NCI-H2171 treated with DMSO at 0.1 percent for 48 hours (cell line): ENCODE measurements at regions not wholly inside any gene's neighbourhood (a gene's known extent, or its start where the extent isn't known, plus 50 kb on each side); places are given as distances from the start of the nearest gene placed in this dataset.
"Not testable (repeated sequence)": the region's sequence is repeated elsewhere in the genome, so short reads cannot be mapped to it uniquely, and the experiment has no call there.

Source experiments
- DNase-seq: peaks from one replicate; lab custom pipeline; 2025; lab: John Stamatoyannopoulos, UW

DNA sequence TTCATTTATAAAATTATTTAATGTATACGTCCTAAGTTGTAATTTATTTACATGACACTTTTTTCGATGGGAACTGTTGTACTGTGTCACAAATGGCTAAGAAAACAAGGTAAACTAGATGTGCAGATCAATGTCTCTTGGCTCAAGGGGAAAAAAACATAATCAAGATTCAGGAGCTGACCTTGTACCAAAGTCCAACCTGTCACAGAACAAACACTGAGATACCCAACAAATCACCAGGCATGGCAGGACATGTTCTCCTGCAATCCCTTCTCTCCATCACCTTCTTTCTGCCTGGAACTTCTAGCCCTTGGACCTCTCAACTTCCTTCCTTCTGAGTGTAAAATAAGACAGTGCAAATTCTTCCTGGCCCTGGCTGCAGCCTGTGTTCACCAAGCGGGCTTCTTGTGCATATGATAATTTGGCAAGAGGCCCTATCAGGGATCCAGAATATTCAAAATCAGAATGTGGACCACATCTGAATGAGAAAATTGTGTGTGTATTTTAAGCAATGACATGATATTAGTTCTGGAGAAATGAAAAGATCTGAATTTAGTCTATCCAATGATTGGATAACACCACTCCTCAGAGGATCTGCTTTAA, 445.9 kb downstream of the ZNF536 start:
- DNase-seq = no peak

DNA sequence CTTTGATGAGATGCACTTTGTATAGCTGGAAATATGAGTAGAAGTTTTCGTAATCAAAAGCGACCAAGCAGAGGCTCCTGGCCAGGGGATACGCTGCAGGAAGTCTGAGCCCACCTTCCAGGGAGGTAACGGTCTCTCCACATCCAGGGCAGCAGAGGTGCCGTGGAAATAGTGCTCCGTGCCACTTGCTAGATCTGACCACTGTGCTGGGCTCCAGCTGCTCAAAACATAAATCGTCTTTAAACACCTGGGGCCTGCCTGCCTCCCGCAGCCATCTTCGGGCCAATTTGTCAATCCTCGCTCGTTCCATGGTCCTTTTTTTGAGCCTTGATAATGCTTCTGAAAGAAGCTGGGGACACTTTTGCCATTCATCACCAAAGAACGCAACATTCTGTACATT, 445.0 kb downstream of the ZNF536 start:
- DNase-seq = no peak

- no peak for DNase-seq
These were observed 443.9 kb downstream of the ZNF536 start for GRCh38 chr19:30815889-30816580.

DNA sequence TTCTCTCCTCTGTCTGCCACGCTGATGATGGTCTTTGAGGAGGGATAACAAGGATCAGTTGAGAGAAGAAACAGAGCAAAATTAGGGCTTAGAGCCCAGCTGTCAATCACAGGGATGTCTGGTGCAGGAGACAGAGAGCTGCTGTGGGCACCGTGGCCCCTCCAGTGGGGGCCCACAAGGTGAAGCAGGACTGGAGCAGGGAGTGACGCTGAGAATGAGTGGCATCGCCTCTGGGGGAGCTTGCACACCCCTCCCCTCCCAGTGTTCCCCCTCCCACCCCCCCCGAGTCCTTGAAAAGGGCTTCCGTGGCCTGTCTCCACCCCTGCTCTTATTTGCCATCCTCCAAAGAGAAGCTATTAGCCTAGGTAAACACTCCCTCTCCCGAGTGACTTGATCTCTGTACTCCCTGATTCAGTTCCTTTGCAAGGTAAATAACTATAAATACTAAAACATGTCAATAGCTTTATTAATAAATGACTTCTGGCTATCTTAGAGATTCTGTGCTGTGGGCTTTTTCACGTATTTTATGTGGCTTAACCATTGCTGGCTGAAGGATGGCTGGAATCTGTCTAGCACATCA, 440.0 kb downstream of the ZNF536 start:
- no peak for DNase-seq

DNA sequence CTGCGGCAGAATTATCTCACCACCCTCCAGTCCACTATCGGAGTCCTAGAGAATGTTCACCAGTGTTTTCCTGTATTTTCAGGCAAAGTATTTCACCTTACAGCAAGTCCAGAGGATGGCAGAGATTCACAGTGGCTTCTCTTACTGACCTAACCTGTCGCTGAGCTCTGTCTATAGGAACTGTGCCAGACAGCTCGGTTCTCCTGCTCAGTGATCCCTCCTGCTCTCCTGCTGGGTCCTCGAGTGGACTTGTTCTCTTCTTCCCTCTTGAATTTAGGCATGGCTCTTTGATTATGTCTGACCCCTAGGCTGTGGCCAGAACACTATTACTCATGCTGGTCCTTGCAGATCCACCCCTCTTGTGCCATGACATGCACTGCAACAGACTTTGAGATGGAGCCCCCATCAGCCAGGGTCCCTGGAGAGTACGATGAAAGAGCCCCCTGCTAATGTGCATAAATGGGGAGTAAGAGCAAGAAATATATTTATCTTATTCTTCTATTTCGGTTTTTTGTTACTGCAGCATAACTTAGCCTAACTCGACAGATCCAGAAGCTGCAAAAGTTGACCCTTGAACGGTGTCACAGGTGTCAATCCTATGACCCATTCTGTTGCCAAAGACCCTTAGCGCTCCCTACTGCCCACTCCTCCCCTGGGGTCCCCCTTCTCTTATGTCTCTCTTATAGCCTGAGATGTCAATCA, 439.4 kb downstream of the ZNF536 start:
- no peak for DNase-seq

- DNase-seq = no peak
These were observed 438.5 kb downstream of the ZNF536 start for GRCh38 chr19:30810726-30811125.

- no peak for DNase-seq
These were observed 435.1 kb downstream of the ZNF536 start for GRCh38 chr19:30807278-30807677.

GRCh38 chr19:30806311-30806710, 434.1 kb downstream of the ZNF536 start:
- DNase-seq = no peak

DNA sequence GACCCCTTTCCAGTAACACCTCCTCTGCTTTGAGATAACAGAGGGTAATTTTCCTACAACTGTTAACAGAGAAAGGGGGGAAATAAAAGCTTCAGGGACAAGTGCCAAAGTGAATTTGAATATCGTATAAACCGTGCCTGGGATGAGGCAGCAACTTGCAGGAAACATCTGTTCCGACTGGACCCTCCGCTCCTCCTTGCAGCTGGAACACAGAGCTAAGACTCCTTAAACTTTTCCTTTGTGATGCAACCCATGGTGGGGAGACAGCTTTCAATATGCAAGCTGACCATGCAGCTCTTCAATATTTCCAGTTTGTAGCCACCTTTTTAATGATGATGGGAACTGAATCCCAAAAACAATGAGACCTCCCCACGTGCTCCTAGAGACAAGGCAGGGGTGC, 432.6 kb downstream of the ZNF536 start:
- peak; percentile 1 for DNase-seq

GRCh38 chr19:30804333-30804732, 432.1 kb downstream of the ZNF536 start:
- not testable (repeated sequence) for DNase-seq

GRCh38 chr19:30802424-30803013, 430.3 kb downstream of the ZNF536 start:
- DNase-seq = no peak

DNA sequence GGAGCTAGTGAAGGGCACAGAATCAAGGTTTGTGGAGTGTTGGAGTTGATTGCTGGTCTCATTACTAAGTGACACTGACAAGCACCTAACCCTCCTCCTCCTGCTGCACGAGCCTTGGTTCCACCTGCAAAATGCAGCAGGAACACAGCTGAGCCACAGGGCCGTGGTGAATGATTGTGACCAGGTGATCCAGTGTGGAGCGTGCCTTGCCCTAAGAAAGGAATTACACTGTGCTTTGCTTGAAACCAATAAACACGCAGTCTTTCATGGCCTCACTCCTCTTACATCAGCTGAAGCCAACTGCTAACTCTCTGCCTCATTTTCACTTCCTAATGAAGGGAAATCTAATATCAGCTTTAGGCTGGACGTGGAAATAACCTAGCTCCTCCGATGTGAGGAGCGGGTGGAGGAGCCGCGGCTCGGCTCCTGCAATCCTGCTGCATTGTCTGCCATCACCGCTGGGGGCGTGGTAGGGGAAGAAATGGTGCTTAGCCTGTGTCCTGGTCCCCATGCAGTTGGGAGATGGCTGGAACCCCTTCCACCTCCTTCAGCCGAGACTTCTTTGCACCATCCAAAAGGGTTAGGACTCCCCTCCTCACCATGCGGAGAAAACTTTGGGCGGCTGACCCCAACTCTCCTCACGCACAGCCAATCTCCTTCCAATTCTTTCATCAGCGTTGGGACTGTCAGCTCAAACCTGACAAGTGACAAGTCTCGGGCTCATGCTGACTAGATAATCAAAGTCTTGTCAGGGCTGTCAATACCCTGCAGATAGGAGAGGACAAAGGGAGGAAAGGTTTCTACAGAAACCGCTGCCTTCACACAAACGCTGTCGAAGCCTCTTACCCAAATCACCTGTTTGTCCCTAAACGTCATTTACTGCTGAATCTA, 427.9 kb downstream of the ZNF536 start:
- DNase-seq = peak; percentile 5

- no peak for DNase-seq
These were observed 423.5 kb downstream of the ZNF536 start for GRCh38 chr19:30795727-30796126.

GRCh38 chr19:30792561-30793505, 420.6 kb downstream of the ZNF536 start:
- DNase-seq = no peak

DNA sequence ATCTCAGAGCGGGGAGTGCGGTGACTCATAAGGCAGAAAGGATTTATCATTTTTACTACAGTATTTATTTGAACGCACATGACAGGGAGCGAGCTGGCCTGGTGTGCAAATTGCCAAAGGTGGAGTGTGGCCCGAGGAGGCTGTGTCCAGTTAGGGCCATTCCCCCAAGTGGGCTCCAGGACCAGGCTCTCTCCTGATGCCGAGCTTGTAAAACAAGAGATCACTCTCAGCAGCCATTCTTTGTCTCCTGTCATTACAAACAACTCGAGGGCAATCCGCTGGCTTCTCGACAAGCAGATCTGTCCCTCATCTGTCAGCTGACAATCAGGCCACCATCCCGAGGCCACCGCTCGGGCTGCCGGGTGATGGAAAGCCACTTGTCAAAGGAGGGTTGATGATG, 418.9 kb downstream of the ZNF536 start:
- DNase-seq = no peak

DNA sequence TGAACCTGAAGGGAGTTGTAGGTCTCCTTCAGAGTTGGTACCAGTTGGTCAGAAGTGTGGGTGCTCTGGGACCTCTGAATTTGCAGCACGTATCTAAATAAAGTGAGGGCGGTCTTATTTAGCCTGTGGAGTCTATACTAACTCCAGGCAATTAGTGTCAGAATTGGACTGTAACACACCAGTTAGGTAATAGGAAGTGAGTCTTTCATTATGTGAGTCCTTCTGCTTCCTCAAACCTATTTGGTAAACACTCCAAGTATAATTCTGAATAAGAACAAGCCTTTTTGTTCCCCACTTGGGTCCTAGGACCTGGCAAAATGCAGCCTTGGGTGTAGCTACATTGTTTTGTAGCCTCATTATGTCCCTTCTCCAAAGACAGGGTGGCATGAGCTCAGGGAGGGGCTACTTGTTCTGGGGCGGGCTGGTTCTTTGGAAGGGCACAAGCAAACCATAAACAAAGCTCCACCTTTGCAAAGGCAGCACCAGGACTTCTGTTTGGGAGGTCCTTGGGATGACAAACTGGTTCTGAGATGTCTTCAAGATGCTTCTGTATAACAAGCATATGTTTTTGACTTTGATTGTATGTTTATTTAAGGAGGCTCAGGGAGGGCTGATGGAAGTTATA, 418.0 kb downstream of the ZNF536 start:
- DNase-seq = no peak

GRCh38 chr19:30788105-30788765, 416.1 kb downstream of the ZNF536 start:
- DNase-seq = no peak

GRCh38 chr19:30785458-30786137, 413.4 kb downstream of the ZNF536 start:
- no peak for DNase-seq
